COR-L47 (cell line): ENCODE measurements at regions not wholly inside any gene's neighbourhood (a gene's known extent, or its start where the extent isn't known, plus 50 kb on each side); places are given as distances from the start of the nearest gene placed in this dataset.
A peak's percentile ranks its signal among the peaks of the same experiment; 100 is the strongest.
"Not testable (repeated sequence)": the region's sequence is repeated elsewhere in the genome, so short reads cannot be mapped to it uniquely, and the experiment has no call there.

Experiments
- DNase-seq: peaks from one replicate; lab custom pipeline; 2025; lab: John Stamatoyannopoulos, UW

- no peak for DNase-seq
Measured at GRCh38 chr18:54433368-54433767, 75.7 kb downstream of the C18orf54 start.

GRCh38 chr18:54433857-54434256 lies 76.2 kb downstream of the C18orf54 start:
- no peak for DNase-seq

DNA sequence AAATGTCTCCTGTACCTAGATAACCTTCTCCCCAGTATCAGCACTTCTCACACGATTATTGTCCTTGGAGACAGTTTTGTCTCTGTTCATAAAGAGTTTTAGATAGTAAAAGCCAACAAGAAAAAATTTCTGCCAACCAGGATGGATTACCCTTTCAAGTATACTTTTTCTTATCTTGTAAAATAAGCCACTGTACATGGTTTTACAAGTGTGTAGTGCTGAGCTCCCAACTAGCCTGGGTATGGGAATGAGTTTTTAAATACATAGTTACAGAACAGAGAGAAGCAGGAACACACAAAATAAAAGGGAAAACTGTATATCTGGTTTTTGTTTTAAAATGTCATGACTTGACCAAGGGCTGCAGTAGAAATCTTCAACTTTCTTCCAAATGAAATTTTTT lies 76.7 kb downstream of the C18orf54 start:
- DNase-seq: no peak

DNA sequence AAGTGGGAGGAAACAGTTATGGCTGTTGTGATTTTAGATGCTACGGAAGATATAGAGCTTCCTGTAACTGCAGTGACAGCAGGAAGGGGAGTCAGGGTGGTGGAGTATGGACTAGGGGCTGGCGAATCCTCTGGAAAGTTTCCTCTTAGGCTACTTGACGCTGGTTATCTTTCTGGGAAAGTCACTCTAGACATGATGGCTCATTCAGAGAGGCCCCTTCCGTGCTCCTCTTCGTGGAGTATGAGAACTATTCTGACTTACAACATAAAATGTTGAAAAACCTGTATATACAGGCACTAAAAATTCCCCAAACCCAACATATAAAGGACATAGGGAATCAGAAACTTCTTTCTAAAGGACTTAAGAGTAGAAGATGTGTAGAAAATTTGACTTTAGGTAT lies 78.8 kb downstream of the C18orf54 start:
- DNase-seq: no peak

DNA sequence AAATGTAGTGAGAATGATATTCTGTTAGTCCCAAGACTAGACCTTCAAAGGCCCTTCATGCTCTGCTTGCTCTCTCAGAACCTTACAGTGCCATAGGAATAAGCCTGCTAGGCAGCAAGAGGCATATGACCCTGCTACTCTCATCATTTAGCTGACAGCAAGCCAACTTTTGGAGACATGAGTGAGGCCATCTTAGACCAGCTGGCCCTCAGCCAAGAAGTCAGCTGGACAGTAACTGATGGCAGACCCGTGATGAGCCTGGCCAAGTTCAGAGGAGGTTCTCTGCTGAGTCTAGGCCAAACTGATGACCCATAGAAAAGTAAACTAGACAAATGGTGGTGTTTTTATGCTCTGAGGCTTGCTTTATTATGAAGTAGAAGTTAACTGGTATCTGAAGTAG lies 82.6 kb downstream of the C18orf54 start:
- DNase-seq: no peak

DNA sequence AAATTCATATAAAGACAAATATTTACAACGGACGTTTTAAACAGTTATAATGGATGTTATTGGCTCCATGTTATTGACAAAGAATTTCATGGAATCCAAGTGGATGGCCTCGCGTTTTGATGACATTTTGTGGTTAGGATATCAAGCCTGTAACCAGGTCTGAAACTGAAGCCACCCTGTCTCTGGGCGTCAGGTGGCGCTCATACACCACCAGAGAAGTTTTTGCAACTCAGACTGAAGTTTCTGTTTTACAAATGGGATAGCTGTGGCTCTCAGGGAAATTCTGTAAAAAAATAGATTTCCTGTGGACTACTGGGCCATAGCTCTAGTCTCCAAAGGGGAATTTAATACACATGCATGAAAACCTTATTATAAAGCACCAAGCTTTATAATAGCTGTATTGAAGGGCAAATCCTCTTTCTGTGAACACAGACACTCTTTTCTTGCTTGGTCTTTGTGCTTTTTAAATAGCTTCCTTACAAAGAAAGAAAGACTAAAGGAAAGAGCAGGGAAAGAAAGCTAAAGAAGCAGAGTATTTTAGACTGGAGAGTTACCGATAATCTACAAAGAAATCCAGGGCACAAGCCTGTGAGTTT lies 86.7 kb downstream of the C18orf54 start:
- peak; percentile 53 for DNase-seq

DNA sequence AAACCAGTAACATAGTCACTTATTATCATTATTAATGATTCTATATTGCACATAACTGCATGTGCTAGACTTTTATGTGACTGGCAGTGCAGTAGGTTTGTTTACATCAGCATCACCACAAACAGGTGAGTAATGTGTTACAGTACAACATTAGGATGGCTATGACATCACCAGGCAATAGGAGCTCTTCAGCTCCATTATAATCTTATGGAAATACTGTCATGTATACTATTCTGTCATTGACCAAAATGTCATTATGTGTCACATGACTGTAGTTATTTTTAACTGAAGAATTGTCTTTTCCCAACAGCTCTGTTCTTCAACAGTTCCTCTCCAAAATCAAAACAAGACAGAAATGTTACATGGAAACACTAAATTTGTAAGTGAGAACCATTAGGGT lies 96.3 kb downstream of the C18orf54 start:
- DNase-seq: no peak

- no peak for DNase-seq
Measured at GRCh38 chr18:54465502-54465901, 107.8 kb downstream of the C18orf54 start.

DNA sequence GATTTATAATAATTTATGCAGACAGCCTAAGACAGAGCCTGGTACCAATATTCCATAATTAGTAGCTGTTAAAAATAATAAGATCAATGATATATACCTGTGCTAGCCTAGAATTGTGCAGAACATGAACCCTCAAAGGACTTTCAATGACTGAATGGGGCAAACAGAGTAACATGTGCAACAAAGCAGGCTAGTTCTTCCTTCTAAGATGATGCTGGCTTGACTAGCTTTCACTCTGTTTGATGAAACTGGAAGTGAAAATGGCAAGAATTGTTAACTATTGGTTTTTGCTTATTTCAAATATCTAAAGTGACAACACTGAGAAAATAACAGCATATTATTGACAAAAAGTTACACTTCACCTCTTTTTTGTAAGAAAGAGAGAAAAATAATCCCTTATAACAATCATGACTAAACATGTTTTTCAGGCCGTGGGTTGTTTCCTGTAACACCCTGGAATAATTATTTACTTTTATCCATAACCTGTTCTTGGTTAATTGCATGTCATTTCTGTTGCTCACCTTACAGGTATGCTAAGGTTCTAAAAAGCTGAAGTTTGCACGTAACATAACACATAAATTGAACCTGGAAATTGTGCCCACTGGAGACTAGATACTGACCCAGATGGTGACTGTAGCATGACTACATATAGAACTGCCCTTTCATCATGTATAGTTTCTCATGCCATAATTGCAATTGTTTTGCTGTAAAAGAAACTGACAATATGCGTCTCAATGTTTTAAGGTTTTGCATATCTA lies 108.7 kb downstream of the C18orf54 start:
- no peak for DNase-seq

DNA sequence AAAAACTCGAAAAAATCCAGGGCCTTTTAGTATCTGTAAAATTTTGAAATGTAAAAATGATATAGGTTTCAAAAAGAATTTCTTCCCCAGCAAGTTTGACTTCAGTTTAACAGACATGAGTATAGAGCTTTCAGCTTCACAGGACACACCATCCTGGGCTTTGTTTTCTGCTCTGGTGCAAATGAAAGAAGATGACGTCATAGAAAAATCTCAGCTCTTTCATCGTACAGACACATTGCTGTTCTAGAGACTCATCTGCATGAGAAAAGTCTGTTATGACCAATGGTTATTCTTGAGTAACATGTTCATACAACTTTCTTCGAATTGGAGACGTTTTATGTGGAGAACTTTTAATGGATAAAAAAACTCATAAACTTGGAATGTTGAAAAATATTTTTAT lies 111.7 kb upstream of the DYNAP start:
- DNase-seq: no peak

DNA sequence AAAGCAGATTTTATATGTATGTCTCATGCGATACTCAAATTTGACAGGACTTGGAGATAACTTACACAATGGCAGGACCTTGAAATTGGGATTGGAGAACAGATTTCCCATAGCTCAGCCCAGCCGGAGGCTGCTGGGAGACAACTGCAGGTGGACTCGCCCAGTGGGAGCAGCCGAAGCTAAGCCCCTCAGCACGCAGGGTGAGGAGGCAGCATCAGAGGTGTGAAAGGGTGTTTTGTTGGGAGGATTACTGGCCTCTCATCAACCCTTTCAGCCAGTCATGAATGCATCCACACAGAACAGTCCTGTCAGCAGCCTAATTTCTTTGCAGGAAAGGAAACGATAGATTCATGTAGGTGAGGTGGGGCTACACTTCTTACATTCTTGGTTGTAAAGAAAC lies 110.4 kb upstream of the DYNAP start:
- no peak for DNase-seq

- DNase-seq: not testable (repeated sequence)
Measured at GRCh38 chr18:54502451-54502850, 88.6 kb upstream of the DYNAP start.

- no peak for DNase-seq
Measured at GRCh38 chr18:54503131-54503894, 87.7 kb upstream of the DYNAP start.

GRCh38 chr18:54506516-54507261 lies 84.4 kb upstream of the DYNAP start:
- DNase-seq: no peak

GRCh38 chr18:54509793-54510192 lies 81.3 kb upstream of the DYNAP start:
- no peak for DNase-seq

DNA sequence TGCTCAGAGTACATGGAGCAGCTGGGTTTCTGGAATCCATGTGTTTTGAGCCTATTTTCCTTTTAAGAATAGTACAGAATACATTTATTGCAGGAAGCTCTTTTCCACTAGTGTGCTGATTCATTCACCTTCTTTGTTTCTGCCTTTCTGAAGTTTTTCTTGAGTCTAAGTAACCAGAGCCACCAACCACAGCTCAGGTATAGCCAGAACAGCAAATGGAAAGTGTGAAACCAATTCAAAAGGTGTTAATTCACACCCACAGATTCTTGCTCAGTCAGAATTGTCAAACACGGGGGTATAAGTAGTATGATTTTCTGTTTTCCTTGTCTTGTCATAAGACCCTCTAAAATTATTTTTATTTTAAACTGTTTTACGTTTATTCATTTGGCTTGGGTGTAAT lies 75.9 kb upstream of the DYNAP start:
- DNase-seq: no peak

- DNase-seq: no peak
Measured at GRCh38 chr18:54517521-54517920, 73.5 kb upstream of the DYNAP start.

- DNase-seq: no peak
Measured at GRCh38 chr18:54521846-54522245, 69.2 kb upstream of the DYNAP start.

DNA sequence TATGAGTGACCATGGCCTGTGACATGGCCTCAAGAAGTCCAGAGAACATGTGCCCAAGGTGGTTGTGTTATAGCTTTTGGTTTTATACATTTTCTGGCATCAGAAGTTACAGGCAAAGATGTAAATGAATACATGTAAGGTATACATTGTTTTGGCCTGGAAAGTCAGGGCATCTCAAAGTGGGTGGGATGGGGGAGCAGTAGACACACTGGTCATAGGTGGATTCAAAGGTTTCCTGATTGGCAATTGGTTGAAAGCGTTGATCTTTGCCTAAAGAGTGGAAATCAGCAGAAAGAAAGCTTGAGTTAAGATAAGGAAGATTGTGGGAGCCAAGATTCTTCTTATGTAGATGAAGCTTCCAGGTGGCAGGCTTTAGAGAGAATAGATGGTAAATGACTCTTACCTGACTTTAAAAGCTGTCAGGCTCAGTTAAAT lies 62.1 kb upstream of the DYNAP start:
- no peak for DNase-seq

DNA sequence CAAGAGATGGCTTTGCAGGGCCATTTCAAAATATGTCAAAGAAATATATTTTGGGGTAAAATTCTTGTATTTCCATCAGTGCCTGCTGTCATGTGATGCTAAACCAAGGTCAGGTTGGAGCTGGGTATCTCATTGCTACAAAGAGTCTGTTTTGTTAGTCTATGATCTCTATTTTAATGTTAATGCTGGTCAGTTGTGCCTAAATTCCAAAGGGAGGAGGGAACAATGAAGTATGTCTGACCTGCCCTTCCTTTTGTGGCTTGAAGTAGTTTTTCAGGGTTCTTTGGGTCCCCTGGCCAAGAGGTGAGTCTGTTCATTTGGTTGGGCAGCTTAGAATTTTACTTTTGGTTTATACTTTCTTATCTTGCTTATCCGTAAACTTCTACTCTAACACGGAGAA lies 61.6 kb upstream of the DYNAP start:
- DNase-seq: no peak

- DNase-seq: no peak
Measured at GRCh38 chr18:54530285-54530684, 60.8 kb upstream of the DYNAP start.

- no peak for DNase-seq
Measured at GRCh38 chr18:54531402-54532065, 59.5 kb upstream of the DYNAP start.
